Breast epithelium (tissue), 3 donors: ENCODE measurements at regions not wholly inside any gene's neighbourhood (a gene's known extent, or its start where the extent isn't known, plus 50 kb on each side); places are given as distances from the start of the nearest gene placed in this dataset.

ENCODE experiments used
- CTCF ChIP-seq, 3 donors: fragments of 450-650 bp; IDR thresholded peaks; one replicate each; pipeline ENCODE4 v1.5.1; 2016 to 2017; ENCODE audit warnings: antibody characterized with exemption in 3 of 3, mild to moderate bottlenecking in 3 of 3, moderate library complexity in 3 of 3
- POLR2A ChIP-seq: fragments of 450-650 bp; IDR thresholded peaks from one replicate; pipeline ENCODE4 v1.6.1; 2016; ENCODE audit warnings: antibody characterized with exemption, mild to moderate bottlenecking, moderate library complexity

- no peak for TF ChIP-seq CTCF (IDR thresholded peaks at IDR 0.05)
- TF ChIP-seq POLR2A: no peak
Measured at GRCh38 chr6:165988302-165988756, 179.3 kb downstream of the TBXT start.
